ENCODE measurements at regions not wholly inside any gene's neighbourhood (a gene's known extent, or its start where the extent isn't known, plus 50 kb on each side); places are given as distances from the start of the nearest gene placed in this dataset.
"Not testable (repeated sequence)": the region's sequence is repeated elsewhere in the genome, so short reads cannot be mapped to it uniquely, and the experiment has no call there.

- Mint-ChIP-seq H3K27me3 (peaks cover 7 to 12% of the 10 kb centered on the region in 2 donors), H3K9me3 (peaks cover 0 to 2% (median 0%) of the 10 kb centered on the region in 3 donors), H3K4me3 (no peak overlapping the region), H3K27ac (no peak overlapping the region), H3K36me3 (no peaks in the 10 kb centered on the region), H3K4me1 (no peaks in the 10 kb centered on the region)
- no peaks in the 10 kb centered on the region for H3K9me3 ChIP-seq
- H3K4me1 ChIP-seq (ENCODE audit: control insufficient read depth in 1 of 2, extremely low read depth in 1 of 2, insufficient read depth in 2 of 2, low read length in 2 of 2) = no peaks in the 10 kb centered on the region
- ChIA-PET CTCF (no interaction called here), POLR2A (no interaction called here)
- no peak overlapping the region for H3K27ac ChIP-seq (ENCODE audit: low read length)
- no peak overlapping the region for H3K4me3 ChIP-seq (ENCODE audit: control insufficient read depth in 1 of 2, extremely low read depth in 1 of 2, low read length in 1 of 2)
- WGBS (ENCODE audit: insufficient coverage) = no CpG with 5 or more reads among the region's 1 CpG
- no peaks in the 10 kb centered on the region for H3K36me3 ChIP-seq (ENCODE audit: control insufficient read depth in 2 of 2, extremely low read depth in 1 of 2, insufficient read depth in 1 of 2, low read length in 1 of 2)
- ATAC-seq (replicated peaks in 1 of 4) (no peak), DNase-seq (no peak)
- H3K27me3 ChIP-seq (replicated peaks in 1 of 2; ENCODE audit: control insufficient read depth in 2 of 2, extremely low read depth in 1 of 2, insufficient read depth in 2 of 2, low read length in 1 of 2) = peaks cover 0 to 6% of the 10 kb centered on the region in 2 experiments
These were observed 482.9 kb upstream of the MAN1A1 start for GRCh38 chr6:119832411-119832810.

- Mint-ChIP-seq H3K27me3 (peaks cover 4 to 12% of the 10 kb centered on the region in 2 donors), H3K27ac (no peak overlapping the region), H3K9me3 (peaks cover 0 to 2% (median 0%) of the 10 kb centered on the region in 3 donors), H3K4me3 (no peak overlapping the region), H3K4me1 (no peaks in the 10 kb centered on the region), H3K36me3 (no peaks in the 10 kb centered on the region)
- Histone ChIP-seq H3K27me3 (replicated peaks in 1 of 2; ENCODE audit: control insufficient read depth in 2 of 2, extremely low read depth in 1 of 2, insufficient read depth in 2 of 2, low read length in 1 of 2) (peaks cover 0 to 6% of the 10 kb centered on the region in 2 experiments), H3K27ac (ENCODE audit: low read length) (no peak overlapping the region), H3K4me3 (ENCODE audit: control insufficient read depth in 1 of 2, extremely low read depth in 1 of 2, low read length in 1 of 2) (no peak overlapping the region), H3K4me1 (ENCODE audit: control insufficient read depth in 1 of 2, extremely low read depth in 1 of 2, insufficient read depth in 2 of 2, low read length in 2 of 2) (no peaks in the 10 kb centered on the region), H3K9me3 (no peaks in the 10 kb centered on the region), H3K36me3 (ENCODE audit: control insufficient read depth in 2 of 2, extremely low read depth in 1 of 2, insufficient read depth in 1 of 2, low read length in 1 of 2) (no peaks in the 10 kb centered on the region)
- no peak for ATAC-seq (replicated peaks in 1 of 4)
- no peak for DNase-seq
- ChIA-PET POLR2A (no interaction called here), CTCF (no interaction called here)
- 94% methylated on average over 4 of the region's 5 CpGs for WGBS (ENCODE audit: insufficient coverage)
These were observed 481.1 kb upstream of the MAN1A1 start for GRCh38 chr6:119830494-119831295.

GRCh38 chr6:119830069-119830468 lies 480.5 kb upstream of the MAN1A1 start:
- no peak for ATAC-seq (replicated peaks in 1 of 4)
- H3K27ac Mint-ChIP-seq = no peak overlapping the region
- Histone ChIP-seq H3K27me3 (replicated peaks in 1 of 2; ENCODE audit: control insufficient read depth in 2 of 2, extremely low read depth in 1 of 2, insufficient read depth in 2 of 2, low read length in 1 of 2) (peaks cover 0 to 6% of the 10 kb centered on the region in 2 experiments), H3K4me1 (ENCODE audit: control insufficient read depth in 1 of 2, extremely low read depth in 1 of 2, insufficient read depth in 2 of 2, low read length in 2 of 2) (no peaks in the 10 kb centered on the region), H3K4me3 (ENCODE audit: control insufficient read depth in 1 of 2, extremely low read depth in 1 of 2, low read length in 1 of 2) (no peak overlapping the region), H3K9me3 (no peaks in the 10 kb centered on the region), H3K27ac (ENCODE audit: low read length) (no peak overlapping the region), H3K36me3 (ENCODE audit: control insufficient read depth in 2 of 2, extremely low read depth in 1 of 2, insufficient read depth in 1 of 2, low read length in 1 of 2) (no peaks in the 10 kb centered on the region)
- H3K9me3 Mint-ChIP-seq = peaks cover 0 to 2% (median 0%) of the 10 kb centered on the region in 3 donors
- no peaks in the 10 kb centered on the region for H3K4me1 Mint-ChIP-seq
- peaks cover 4 to 12% of the 10 kb centered on the region in 2 donors for H3K27me3 Mint-ChIP-seq
- no peak overlapping the region for H3K4me3 Mint-ChIP-seq
- no CpG with 5 or more reads among the region's 1 CpG for WGBS (ENCODE audit: insufficient coverage)
- ChIA-PET CTCF (no interaction called here), POLR2A (no interaction called here)
- H3K36me3 Mint-ChIP-seq = no peaks in the 10 kb centered on the region
- DNase-seq = no peak

GRCh38 chr6:119829499-119829898 lies 479.9 kb upstream of the MAN1A1 start:
- CTCF ChIA-PET = not testable (repeated sequence)

GRCh38 chr6:119829006-119829405 lies 479.4 kb upstream of the MAN1A1 start:
- Mint-ChIP-seq H3K27ac (no peak overlapping the region), H3K4me3 (no peak overlapping the region), H3K9me3 (peaks cover 0 to 2% (median 0%) of the 10 kb centered on the region in 3 donors), H3K4me1 (no peaks in the 10 kb centered on the region), H3K36me3 (no peaks in the 10 kb centered on the region), H3K27me3 (peaks cover 4 to 12% of the 10 kb centered on the region in 2 donors)
- Histone ChIP-seq H3K27ac (ENCODE audit: low read length) (no peak overlapping the region), H3K4me3 (ENCODE audit: control insufficient read depth in 1 of 2, extremely low read depth in 1 of 2, low read length in 1 of 2) (no peak overlapping the region), H3K36me3 (ENCODE audit: control insufficient read depth in 2 of 2, extremely low read depth in 1 of 2, insufficient read depth in 1 of 2, low read length in 1 of 2) (no peaks in the 10 kb centered on the region), H3K27me3 (replicated peaks in 1 of 2; ENCODE audit: control insufficient read depth in 2 of 2, extremely low read depth in 1 of 2, insufficient read depth in 2 of 2, low read length in 1 of 2) (peaks cover 0 to 6% of the 10 kb centered on the region in 2 experiments), H3K4me1 (ENCODE audit: control insufficient read depth in 1 of 2, extremely low read depth in 1 of 2, insufficient read depth in 2 of 2, low read length in 2 of 2) (no peaks in the 10 kb centered on the region), H3K9me3 (no peaks in the 10 kb centered on the region)
- ChIA-PET CTCF (no interaction called here), POLR2A (no interaction called here)
- DNase-seq = no peak
- WGBS (ENCODE audit: insufficient coverage) = no CpG with 5 or more reads among the region's 2 CpGs
- no peak for ATAC-seq (replicated peaks in 1 of 4)

More at GRCh38 chr6:119829499-119829898, 479.9 kb upstream of the MAN1A1 start:
- H3K9me3 ChIP-seq; H3K9me3 Mint-ChIP-seq; H3K4me3 ChIP-seq (ENCODE audit: control insufficient read depth in 1 of 2, extremely low read depth in 1 of 2, low read length in 1 of 2); DNase-seq; H3K4me1 Mint-ChIP-seq; POLR2A ChIA-PET; H3K36me3 ChIP-seq (ENCODE audit: control insufficient read depth in 2 of 2, extremely low read depth in 1 of 2, insufficient read depth in 1 of 2, low read length in 1 of 2); H3K27me3 ChIP-seq (replicated peaks in 1 of 2; ENCODE audit: control insufficient read depth in 2 of 2, extremely low read depth in 1 of 2, insufficient read depth in 2 of 2, low read length in 1 of 2); ATAC-seq (replicated peaks in 1 of 4); H3K4me3 Mint-ChIP-seq; H3K36me3 Mint-ChIP-seq; H3K4me1 ChIP-seq (ENCODE audit: control insufficient read depth in 1 of 2, extremely low read depth in 1 of 2, insufficient read depth in 2 of 2, low read length in 2 of 2); H3K27ac Mint-ChIP-seq; H3K27ac ChIP-seq (ENCODE audit: low read length): not testable (repeated sequence)
- H3K27me3 Mint-ChIP-seq = peaks cover 4 to 12% of the 10 kb centered on the region in 2 donors
- WGBS (ENCODE audit: insufficient coverage) = 75% methylated on average over 1 of the region's 4 CpGs

GRCh38 chr6:119821380-119821779 lies 471.8 kb upstream of the MAN1A1 start:
- ATAC-seq (replicated peaks in 1 of 4) (no peak), DNase-seq (no peak)
- ChIA-PET CTCF (no interaction called here), POLR2A (no interaction called here)
- no peaks in the 10 kb centered on the region for H3K4me1 Mint-ChIP-seq
- 95% methylated on average over 2 of the region's 3 CpGs for WGBS (ENCODE audit: insufficient coverage)
- Histone ChIP-seq H3K27ac (ENCODE audit: low read length) (no peak overlapping the region), H3K36me3 (ENCODE audit: control insufficient read depth in 2 of 2, extremely low read depth in 1 of 2, insufficient read depth in 1 of 2, low read length in 1 of 2) (no peaks in the 10 kb centered on the region), H3K27me3 (replicated peaks in 1 of 2; ENCODE audit: control insufficient read depth in 2 of 2, extremely low read depth in 1 of 2, insufficient read depth in 2 of 2, low read length in 1 of 2) (no peaks in the 10 kb centered on the region), H3K4me3 (ENCODE audit: control insufficient read depth in 1 of 2, extremely low read depth in 1 of 2, low read length in 1 of 2) (no peak overlapping the region), H3K9me3 (no peaks in the 10 kb centered on the region), H3K4me1 (ENCODE audit: control insufficient read depth in 1 of 2, extremely low read depth in 1 of 2, insufficient read depth in 2 of 2, low read length in 2 of 2) (no peaks in the 10 kb centered on the region)
- H3K4me3 Mint-ChIP-seq = no peak overlapping the region
- H3K27ac Mint-ChIP-seq = no peak overlapping the region
- H3K36me3 Mint-ChIP-seq = no peaks in the 10 kb centered on the region
- peaks cover 0 to 3% of the 10 kb centered on the region in 2 donors for H3K27me3 Mint-ChIP-seq
- H3K9me3 Mint-ChIP-seq = peaks cover 0 to 3% (median 0%) of the 10 kb centered on the region in 3 donors
